ENCODE measurements at regions not wholly inside any gene's neighbourhood (a gene's known extent, or its start where the extent isn't known, plus 50 kb on each side); places are given as distances from the start of the nearest gene placed in this dataset.

DNA sequence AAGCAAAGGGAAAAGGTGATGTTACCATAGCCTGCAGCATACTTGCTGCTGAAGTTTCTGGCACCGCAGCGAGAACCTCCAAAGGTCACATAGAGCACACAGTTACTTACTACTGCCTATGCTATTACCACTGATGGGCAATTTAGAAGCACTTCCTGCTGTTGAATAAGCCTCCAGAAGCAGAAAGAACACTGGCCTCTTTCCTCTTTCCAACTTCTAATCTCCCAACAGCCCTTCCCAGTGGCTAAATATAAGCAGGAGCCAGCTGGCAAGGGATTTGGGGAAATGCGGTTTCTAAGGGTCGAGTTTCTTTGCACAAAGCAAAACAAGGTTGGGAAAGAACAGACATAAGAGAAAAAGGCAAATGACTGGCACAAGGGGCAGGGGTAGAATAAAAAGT, 669.2 kb upstream of the ACO1 start:
- Histone ChIP-seq H3K36me3 (ENCODE audit: control insufficient read depth, insufficient read depth, low read length) (no peaks in the 10 kb centered on the region), H3K9me3 (no peaks in the 10 kb centered on the region), H3K4me3 (ENCODE audit: low read depth, low read length) (no peak overlapping the region), H3K27me3 (replicated peaks; ENCODE audit: control insufficient read depth, insufficient read depth, low read length) (no peaks in the 10 kb centered on the region), H3K4me1 (no peaks in the 10 kb centered on the region)
- no peak overlapping the region for H3K27ac Mint-ChIP-seq (ENCODE audit: unreplicated experiment)
- no peaks in the 10 kb centered on the region for H3K36me3 Mint-ChIP-seq (ENCODE audit: insufficient read depth, unreplicated experiment)
- H3K27me3 Mint-ChIP-seq (ENCODE audit: insufficient read depth, unreplicated experiment), result peaks cover 2% of the 10 kb centered on the region
- ChIA-PET CTCF (no interaction called here), POLR2A (interaction anchor here (0.5 kb wide), 1 partner anchor 134 kb away, joined by 4 read pairs; no protein-coding TSS in a partner anchor)
- no peak overlapping the region for H3K4me3 Mint-ChIP-seq (ENCODE audit: unreplicated experiment)
- intact Hi-C loops (cut with micrococcal nuclease; ENCODE audit: unreplicated experiment), result no loop called here
- no peak for DNase-seq
- BruUV-seq (replicated peaks), result no TSS peak
- no peaks in the 10 kb centered on the region for H3K9me3 Mint-ChIP-seq (ENCODE audit: unreplicated experiment)
- TF ChIP-seq, protein P1, sequence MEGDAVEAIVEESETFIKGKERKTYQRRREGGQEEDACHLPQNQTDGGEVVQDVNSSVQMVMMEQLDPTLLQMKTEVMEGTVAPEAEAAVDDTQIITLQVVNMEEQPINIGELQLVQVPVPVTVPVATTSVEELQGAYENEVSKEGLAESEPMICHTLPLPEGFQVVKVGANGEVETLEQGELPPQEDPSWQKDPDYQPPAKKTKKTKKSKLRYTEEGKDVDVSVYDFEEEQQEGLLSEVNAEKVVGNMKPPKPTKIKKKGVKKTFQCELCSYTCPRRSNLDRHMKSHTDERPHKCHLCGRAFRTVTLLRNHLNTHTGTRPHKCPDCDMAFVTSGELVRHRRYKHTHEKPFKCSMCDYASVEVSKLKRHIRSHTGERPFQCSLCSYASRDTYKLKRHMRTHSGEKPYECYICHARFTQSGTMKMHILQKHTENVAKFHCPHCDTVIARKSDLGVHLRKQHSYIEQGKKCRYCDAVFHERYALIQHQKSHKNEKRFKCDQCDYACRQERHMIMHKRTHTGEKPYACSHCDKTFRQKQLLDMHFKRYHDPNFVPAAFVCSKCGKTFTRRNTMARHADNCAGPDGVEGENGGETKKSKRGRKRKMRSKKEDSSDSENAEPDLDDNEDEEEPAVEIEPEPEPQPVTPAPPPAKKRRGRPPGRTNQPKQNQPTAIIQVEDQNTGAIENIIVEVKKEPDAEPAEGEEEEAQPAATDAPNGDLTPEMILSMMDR (IDR thresholded peaks at IDR 0.05; ENCODE audit: insufficient read depth in 1 of 2, low read depth in 1 of 2, low read length in 1 of 2, severe bottlenecking in 1 of 2, unreplicated experiment in 1 of 2), result no peak
- H3K4me1 Mint-ChIP-seq (ENCODE audit: low read depth, unreplicated experiment), result no peaks in the 10 kb centered on the region

DNA sequence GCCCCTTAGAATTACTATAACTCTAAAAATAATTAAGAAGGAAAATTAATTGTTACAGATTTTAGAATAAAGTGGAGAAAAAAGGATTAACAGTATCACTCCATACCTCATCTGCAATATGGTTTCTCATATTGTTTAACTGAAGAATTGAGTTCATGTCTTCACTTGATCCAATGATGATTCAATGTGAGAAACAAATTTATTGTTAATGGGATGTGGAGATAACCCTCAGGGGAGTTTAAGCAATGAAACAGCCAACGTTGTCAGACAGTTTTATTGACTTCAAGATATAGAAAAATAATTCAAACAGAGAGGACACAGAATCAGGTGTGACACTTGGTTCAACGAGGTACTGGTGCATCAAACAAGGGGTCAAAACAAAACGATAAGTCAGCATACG, 665.2 kb upstream of the ACO1 start:
- ChIA-PET CTCF (no interaction called here), POLR2A (no interaction called here)
- Mint-ChIP-seq H3K9me3 (ENCODE audit: unreplicated experiment) (no peaks in the 10 kb centered on the region), H3K4me3 (ENCODE audit: unreplicated experiment) (no peak overlapping the region), H3K4me1 (ENCODE audit: low read depth, unreplicated experiment) (no peaks in the 10 kb centered on the region), H3K27me3 (ENCODE audit: insufficient read depth, unreplicated experiment) (no peaks in the 10 kb centered on the region), H3K27ac (ENCODE audit: unreplicated experiment) (no peak overlapping the region), H3K36me3 (ENCODE audit: insufficient read depth, unreplicated experiment) (no peaks in the 10 kb centered on the region)
- Histone ChIP-seq H3K4me1 (no peaks in the 10 kb centered on the region), H3K27me3 (replicated peaks; ENCODE audit: control insufficient read depth, insufficient read depth, low read length) (no peaks in the 10 kb centered on the region), H3K9me3 (no peaks in the 10 kb centered on the region), H3K4me3 (ENCODE audit: low read depth, low read length) (no peak overlapping the region), H3K36me3 (ENCODE audit: control insufficient read depth, insufficient read depth, low read length) (no peaks in the 10 kb centered on the region)
- TF ChIP-seq, protein P1 (IDR thresholded peaks at IDR 0.05; ENCODE audit: insufficient read depth in 1 of 2, low read depth in 1 of 2, low read length in 1 of 2, severe bottlenecking in 1 of 2, unreplicated experiment in 1 of 2), result no peak
- no TSS peak for BruUV-seq (replicated peaks)
- DNase-seq, result no peak
- intact Hi-C loops (cut with micrococcal nuclease; ENCODE audit: unreplicated experiment), result no loop called here

DNA sequence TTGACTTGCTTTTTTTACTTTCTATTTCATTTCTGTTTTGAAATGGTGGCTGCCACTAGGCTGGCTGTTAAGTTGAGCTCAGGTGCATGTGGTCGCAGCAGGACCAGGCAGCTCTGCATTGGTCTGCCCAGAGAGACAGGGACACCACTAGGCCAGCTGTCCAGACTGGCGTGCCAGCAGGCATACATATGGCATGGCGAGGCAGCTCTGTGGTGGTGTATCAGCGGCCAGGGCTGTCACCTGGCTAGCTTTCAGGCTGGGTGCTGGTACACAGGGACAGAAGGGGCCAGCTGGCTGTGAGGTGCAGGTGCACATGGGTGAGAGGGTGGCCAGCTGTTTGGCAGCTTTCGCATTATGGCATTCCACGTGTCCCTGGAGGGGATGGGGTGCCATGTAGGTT, 654.0 kb upstream of the ACO1 start:
- DNase-seq, result no peak
- TF ChIP-seq, protein P1 (IDR thresholded peaks at IDR 0.05; ENCODE audit: insufficient read depth in 1 of 2, low read depth in 1 of 2, low read length in 1 of 2, severe bottlenecking in 1 of 2, unreplicated experiment in 1 of 2), result no peak
- Mint-ChIP-seq H3K4me1 (ENCODE audit: low read depth, unreplicated experiment) (no peaks in the 10 kb centered on the region), H3K4me3 (ENCODE audit: unreplicated experiment) (no peak overlapping the region), H3K27me3 (ENCODE audit: insufficient read depth, unreplicated experiment) (no peaks in the 10 kb centered on the region), H3K36me3 (ENCODE audit: insufficient read depth, unreplicated experiment) (no peaks in the 10 kb centered on the region), H3K9me3 (ENCODE audit: unreplicated experiment) (no peaks in the 10 kb centered on the region), H3K27ac (ENCODE audit: unreplicated experiment) (no peak overlapping the region)
- no TSS peak for BruUV-seq (replicated peaks)
- Histone ChIP-seq H3K9me3 (no peaks in the 10 kb centered on the region), H3K4me3 (ENCODE audit: low read depth, low read length) (no peak overlapping the region), H3K27me3 (replicated peaks; ENCODE audit: control insufficient read depth, insufficient read depth, low read length) (no peaks in the 10 kb centered on the region), H3K4me1 (no peaks in the 10 kb centered on the region), H3K36me3 (ENCODE audit: control insufficient read depth, insufficient read depth, low read length) (no peaks in the 10 kb centered on the region)
- ChIA-PET CTCF (no interaction called here), POLR2A (no interaction called here)
- intact Hi-C loops (cut with micrococcal nuclease; ENCODE audit: unreplicated experiment), result no loop called here
